ENCODE measurements at regions not wholly inside any gene's neighbourhood (a gene's known extent, or its start where the extent isn't known, plus 50 kb on each side); places are given as distances from the start of the nearest gene placed in this dataset.

DNA sequence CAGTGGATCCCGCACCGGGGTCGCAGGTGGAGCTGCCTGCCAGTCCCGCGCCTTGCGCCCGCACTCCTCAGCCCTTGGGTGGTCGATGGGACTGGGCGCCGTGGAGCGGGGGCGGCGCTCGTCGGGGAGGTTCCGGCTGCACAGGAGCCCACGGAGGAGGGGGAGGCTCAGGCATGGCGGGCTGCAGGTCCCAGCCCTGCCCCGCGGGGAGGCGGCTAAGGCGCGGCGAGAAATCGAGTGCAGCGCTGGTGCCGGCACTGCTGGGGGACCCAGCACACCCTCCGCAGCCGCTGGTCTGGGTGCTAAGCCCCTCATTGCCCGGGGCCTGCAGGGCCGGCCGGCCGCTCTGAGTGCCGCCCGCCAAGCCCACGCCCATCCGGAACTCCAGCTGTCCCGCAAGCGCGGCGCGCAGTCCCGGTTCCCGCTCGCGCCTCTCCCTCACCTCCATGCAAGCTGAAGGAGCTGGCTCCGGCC lies 120.6 kb upstream of the MEF2C start:
- DNase-seq, result no peak

DNA sequence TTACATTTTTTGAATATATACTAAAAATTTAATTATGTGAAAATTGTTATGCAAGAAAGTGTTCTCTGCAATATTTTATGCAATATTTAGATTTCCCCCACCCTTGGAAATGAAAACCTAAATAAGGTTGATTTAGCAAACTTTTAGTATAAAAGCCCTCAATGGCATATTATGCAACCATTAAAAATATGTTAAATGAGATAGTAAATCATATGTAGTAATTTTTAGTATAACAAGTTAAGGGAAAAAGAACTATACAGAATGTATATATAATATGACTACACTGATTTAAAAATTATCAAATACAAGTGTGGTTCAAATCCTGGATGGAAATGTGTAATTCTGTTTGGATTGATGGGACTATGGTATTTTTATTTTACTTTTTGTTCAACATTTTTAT lies 116.9 kb upstream of the MEF2C start:
- no peak for DNase-seq

DNA sequence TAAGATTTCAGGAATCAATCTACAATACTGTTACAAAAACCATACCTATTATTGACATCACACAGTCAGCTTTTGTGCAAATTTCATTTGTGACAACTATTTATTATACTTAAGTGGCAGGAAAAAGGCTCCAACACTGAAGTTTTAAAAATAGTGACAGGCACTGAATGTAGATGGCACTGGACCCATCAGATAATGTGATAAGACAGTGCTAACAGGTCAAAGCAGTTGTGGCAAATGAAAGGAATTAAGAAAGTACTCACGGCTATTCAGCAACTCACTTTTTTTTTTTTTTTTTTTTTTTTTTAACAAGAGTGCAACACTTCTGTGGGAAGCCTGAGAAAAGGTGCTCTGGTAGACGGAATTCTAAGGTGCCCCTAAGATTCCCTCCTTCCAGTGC lies 115.0 kb upstream of the MEF2C start:
- no peak for DNase-seq

DNA sequence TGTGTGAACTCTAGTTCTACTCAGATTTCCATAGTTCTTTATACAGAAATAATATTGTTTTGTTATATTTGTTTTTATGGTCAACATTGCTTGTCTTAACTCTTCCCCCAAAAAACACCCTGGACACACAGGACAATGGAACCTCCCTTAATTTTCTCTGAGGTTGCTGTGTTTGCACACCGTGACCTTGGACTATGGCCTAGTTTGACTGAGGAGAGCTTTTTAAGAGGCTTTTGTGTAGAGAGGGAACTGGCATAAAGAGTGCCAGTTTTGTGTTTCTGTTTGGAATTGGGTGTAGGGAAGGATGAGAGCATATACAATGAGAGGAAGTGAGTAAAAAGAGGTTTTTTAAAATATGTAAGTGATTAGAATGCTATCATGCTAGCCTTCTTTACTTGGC lies 101.1 kb upstream of the MEF2C start:
- DNase-seq, result no peak

DNA sequence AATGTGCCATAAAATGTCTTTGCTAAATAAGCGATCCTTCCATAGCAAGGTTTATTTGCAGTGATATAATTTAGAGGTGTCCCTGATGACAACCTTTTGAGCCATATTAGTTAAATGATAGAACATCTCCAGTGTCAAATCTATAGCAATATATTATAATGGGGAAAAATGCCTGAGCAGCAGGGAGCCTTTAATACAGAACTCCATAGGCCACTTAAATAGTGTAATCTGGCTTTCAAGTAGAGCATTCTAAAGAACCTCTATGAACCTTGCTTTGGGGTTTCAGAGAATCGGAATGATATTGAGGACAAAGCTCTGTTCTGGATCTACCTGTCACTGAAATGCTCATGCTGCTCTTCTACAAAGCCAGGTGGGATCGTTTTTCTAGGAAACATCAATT lies 96.7 kb upstream of the MEF2C start:
- DNase-seq, result no peak

DNA sequence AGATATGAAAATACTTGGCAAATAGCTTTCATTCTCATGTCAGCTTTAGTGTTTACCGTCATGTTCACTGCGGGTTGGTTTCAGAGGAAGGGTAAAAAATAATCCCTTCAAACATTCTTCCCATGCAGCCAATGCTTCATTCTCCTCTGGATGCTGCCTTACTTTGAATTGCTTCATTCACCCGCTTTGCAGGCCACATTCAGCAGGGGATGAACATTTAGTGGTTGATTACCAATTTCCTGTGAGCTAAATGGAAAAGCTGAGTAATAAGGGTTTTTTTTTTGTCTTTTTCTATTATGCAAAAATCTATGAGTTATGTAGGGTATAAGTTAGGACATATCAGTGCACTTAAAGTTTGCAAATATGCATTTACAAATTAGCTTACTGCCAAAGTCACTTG lies 96.3 kb upstream of the MEF2C start:
- DNase-seq, result no peak

DNA sequence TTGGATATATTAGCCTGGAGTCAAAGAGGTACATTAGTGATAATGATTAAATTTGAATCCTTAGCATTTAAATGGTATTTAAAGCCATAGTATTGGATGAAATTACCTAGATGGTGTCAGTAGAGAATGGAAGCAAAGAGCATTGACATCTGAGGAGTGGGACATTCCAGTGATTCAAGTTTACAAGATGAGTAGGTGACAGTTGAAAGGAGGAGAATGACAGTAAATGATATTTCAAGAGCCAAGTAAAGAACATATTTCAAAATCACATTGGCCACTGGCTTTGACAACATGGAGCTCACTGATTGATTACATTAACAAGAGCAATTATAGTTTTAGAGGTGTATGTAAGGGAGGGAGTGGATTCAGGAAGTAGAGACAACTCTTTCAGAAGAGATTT lies 93.9 kb upstream of the MEF2C start:
- DNase-seq, result no peak

DNA sequence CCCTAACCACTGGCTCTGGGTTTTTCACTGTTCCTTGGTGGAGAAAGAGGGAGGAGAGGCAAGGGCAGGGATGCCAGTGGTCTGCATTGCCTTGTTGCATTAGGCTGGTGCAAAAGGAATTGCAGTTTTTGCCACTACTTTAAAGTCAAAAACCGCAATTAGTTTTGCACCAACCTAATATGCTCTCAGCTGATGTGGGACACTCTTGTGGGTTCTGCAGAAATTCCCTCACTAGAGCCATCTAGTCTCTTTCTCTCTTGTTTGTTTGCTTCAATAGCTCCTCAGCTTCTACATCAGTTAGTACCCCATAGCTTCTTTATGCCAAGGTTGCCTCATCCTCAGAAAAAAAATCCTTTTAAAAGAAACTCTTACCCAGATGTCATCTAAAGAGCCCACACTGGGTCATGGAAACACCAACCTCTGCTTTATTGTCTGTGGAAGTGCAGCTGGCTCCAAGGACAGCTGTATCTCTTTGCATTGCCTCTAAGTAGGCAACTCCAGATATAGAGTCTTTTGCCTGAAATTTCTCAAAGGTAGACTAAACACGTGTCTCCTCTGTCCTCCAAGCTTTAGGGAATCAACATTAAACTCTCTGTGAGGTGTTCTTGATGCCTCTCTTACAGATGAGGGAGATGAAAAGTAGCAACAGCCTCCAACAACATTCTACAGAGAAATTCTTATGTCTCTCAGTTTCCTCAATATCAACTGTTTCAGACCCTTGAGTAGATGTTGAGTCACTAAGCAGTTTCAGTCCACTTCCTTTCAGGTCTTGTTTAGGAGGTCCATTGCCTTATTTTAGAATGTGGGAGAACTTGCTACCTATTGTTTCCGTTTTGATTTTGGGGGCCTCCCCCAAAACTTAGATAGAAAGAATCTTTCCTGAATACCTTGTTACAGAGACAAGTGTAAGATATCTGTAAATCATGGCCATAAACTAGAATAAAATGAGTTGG lies 84.9 kb upstream of the MEF2C start:
- no peak for DNase-seq

DNA sequence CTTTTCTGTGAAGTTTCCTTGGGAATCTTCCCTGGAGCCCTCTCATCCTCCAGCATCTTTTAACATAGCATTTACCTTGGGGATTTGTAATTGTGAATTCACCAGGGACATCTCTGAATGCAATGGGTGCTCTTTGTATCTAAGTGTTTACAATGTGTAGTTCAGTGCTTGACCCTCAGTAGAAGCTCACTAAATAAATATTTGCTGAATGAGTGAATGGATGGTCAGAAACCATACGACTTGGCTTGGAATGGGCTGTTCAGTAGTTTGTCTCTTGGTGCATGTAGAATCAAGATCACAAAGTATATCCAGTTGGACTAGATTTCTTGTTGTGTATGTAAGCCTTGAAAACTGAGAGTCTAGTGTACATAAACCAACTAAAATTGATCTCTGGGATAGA lies 81.8 kb upstream of the MEF2C start:
- no peak for DNase-seq

DNA sequence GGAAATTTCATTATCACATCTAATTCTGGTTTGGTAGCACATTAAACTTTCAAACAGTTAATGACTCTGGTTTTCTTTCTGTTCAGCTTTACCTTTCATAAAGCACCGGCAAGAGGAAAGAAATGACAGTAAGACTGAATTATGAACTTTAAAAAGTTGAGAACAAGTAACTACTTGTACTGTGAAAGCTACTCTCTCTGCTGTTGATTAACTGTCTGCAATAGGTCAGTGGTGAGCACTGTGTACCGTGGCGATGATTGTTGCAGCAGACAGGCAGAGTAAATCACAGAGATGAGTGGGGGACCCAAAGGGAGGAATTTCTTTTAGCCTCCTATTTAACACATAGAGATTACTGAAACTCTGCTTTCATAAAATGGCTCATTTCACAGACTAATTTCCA lies 74.0 kb upstream of the MEF2C start:
- no peak for DNase-seq

DNA sequence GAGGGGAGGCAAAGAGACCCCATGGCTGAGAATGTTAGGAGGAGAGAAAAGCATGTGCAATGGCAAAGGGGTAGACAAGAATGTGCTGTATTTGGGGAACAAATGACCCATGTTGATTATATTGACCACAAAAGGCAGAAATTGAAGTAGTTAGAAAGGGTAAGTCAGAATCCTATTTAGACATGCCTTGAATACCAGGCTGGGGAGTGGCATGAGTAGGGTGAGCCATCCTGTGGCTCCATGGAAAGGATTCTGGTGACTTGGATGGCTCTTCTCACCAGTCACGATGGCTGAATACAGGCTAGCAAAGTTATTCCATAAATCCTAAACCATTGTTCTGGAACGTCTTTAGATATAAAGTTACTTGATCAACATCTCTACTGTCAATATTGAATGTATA lies 73.4 kb upstream of the MEF2C start:
- no peak for DNase-seq

DNA sequence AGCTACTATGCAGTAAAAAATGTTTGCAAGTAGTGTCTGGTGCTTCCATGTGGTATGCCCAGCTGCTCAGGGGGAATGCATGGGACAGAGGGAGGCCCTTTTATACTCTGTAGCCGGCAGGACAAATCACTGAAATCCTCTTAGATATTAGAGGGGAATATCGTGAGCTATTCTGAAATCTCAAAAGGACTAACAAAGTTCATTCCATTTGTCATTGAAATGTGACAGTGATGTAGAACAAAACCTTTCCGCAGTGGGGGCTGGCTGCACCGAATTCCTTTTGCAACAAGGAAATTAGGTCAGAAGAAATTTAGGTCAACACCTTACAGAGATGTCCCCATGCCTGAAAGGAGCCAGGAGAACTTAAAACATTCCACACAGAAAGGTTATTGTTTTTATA lies 72.4 kb upstream of the MEF2C start:
- DNase-seq, result no peak

DNA sequence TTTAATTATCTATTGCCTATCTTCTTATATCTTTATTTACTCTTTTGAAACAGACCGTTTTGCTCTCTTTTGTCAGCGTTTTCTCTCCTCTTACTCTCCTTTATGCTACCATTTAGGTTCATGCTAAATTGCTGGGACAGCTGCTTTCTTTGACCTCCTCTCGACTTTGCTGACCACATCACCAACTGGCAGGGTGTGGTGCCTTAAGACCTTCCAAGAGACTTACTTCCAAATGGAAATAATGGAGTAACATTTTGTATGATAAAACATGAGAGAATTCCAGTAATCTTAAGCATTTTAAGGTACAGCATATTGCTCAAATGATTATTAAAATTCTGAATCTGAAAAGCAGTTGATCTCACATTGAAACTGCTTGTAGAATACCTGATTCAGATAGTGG lies 71.5 kb upstream of the MEF2C start:
- DNase-seq, result no peak

DNA sequence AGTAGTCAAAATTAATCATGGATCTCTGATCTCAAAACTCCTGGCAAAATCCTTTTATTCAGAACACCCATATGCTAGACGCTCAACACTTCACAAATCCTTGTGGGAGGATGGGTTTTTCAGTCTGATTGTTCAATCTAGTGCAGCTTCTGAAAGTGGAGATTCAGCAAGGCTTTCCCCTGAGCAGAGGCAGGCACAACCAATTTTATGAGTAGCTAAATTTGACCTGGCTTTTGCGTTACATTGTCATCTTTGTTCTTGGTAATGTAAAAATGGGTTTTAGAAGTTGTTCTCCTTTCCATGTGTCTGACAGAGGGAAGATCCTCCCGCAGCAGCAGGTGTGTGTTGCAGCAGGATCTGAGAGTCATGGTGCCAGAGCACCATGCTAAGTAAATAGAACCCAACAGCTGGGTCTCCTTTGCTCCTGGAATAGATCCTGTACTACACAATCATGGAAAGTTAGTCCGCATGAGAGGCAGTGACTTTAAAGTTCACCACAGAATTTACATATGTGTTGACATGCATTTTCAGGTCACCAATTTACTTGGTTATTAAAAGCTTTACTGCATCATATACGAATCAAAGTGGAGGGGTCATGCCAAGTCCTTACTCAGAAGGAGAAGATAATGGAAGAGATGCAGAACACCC lies 70.1 kb upstream of the MEF2C start:
- DNase-seq, result no peak

DNA sequence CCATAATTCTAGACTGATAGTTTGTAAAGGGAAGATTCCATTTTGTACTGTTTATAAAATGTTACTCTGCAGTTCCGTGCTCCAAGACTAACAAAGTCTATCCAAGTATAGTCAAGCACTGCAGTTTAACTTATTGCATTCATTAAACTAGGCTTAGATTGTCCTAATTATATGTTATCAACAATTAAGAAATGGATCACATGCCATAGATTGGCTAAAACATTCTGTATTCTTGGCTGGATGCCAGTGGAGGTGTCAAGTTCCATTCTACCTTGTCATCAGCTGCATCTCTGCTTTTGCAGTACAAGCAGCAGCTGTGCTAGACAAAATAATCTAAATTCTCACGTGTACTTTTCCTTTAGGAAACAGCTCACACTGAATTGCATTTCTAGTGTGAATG lies 69.4 kb upstream of the MEF2C start:
- no peak for DNase-seq

DNA sequence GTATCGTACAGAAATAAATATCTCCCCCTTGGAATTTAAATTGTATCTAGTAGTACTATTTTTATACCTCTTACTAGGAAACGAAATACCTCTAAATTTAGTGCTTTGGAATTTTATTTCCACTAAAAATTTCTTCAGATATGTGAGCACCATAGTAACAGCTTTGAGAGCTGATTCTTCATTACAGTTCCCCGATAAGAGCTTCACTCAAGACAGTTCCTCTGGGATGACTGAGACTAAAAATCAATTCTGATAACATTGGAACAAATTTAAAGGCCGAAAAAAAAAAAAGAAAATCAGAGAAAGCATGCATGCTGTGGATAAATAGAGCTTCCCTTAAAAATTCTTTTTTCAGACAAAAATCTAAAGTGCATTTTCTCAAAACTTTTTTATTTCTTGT lies 68.5 kb upstream of the MEF2C start:
- no peak for DNase-seq

DNA sequence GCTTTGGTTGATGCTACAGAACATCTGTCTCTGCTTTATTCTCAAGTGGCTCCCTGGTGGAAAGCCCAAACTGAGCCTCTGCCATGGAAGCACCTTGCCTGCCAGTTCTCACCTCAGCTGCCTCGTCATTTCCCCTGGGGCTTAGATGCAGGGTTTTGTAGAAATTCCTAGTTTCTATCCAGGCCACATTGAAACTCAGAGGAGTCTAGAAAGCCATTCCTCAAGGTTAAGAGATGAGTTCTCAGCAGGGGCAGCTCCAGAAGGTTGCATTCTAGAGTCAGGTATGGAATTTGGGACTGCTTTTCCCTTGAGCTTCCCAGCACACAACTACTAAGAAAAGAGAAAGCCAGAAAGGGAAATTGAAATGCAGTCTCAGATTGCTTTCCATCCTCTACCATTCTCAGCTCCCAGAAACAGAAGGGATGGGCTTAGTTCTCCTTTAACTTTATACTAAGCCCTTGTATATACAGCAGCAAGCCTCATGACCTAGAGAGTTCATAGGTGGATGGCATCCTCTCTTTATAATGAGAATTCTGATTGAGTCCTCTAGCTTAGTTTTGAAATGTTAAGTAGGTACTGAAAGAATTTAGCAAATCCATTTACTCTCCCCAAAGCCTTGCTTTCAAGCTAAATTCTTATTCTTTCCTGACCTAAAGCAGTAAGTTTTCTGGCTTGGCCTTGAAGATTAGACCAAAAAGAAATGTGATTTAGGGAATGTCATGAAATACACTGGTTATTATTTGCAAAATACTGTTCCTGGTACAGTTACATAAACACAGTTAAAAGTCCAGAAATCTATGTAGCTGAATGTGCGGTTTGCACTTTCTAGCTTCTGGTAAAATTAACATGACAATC lies 66.0 kb upstream of the MEF2C start:
- no peak for DNase-seq

DNA sequence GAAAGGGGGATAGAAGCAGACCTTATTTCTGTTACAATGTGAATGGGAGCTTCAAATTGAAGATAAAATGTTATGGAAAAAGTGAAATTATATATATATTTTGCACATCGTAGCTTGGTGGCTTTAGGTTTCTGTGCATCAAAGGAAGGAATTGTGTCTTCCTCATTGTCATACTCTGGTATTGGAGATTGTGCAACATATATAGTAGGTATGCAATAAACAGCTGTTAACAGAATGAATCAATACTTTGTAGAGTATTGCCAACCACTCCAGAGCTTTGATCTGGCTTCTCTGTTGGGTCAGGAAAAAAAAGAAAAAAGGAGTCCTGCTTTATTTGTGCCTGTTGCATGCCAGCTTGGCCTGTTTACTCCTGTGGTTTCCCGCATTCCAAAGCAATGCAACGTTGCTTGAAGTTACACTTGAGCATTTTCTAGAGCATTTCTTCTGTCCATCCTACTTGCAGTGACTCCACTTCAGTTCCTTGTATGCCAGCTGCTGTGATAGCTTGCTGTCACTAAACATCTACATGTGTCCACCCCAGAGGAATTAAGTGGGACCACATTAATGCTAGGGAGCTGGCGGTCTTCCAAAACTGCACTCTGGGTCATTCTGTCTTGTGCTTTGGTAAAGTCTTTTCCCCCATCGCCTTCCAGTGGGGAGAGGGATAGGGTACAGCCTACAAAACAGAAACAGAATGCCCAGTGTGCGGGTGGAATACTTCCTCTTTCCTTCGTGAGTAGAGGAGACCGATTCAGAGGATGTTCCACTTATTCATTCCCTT lies 62.0 kb upstream of the MEF2C start:
- DNase-seq, result no peak

DNA sequence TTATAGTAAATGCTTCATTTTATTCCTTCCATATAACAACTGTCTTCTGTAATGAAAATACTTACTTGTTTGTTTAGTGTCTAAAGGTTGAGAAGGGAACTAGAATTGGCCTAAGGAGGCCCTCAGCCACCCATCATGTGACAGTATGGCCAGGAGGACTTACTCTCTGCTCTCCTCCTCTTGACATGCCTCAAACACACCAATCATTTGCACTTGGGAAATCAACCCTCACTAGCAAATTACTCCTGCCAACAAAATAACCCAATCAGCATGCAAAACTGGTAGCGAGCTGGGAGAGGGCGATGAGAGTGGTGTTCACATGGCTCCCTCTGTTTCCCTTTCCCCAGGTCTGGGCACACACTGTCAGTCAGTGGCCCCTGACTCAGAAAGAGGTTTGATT lies 58.6 kb upstream of the MEF2C start:
- no peak for DNase-seq

DNA sequence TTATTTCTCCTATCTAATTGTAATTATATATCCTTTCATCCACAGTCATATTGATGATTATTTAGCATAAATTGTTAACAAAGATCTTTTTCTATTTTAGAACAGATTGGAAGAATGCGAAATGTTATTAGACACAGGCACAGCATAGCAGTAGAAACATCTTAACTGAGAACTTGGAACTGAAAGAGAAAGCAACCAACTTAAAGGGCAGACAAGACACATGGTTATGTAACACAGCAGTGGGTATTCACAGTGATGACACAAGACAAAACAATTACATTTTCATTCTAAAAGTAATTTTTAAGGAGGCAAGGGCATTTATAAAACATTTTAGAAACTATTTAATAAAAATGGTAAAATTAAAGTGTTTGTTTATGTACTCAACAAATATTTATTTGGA lies 57.7 kb upstream of the MEF2C start:
- no peak for DNase-seq

DNA sequence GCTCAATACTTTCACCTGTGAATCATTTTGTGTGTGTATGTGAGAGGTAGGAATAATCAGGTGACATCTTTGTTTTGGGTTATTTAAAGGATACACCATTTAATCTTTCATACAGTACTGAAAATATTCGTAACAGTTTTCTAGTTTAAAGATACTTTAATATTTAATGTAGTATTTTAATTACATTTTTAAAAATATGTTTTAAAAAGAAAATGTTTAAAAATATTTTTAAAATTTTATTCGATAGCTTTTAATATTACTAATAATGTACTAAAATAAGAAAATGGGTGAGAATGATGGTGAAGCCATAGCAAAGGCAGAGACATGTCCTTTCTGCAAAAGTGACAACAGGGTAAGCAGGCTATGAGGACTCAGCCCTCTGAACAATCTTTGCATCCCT lies 56.3 kb upstream of the MEF2C start:
- DNase-seq, result no peak

DNA sequence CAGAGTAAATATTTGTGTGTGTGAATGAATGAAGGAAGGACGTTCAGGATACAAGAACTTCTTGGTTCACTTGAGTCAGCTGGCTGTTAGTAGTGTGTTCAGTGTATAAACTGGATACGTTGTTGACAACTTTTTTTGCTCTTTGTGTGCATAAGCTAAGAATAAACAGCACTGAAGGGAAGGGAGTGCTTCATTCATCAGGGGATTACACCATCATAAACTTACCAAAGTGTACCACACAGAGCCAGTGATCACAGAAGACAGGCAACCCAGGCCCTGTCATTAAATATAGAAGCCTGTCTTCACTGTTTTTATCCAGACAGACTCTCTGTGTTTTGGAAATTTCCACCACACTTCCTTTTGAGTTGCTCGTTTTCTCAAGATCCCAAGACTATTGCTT lies 55.5 kb upstream of the MEF2C start:
- no peak for DNase-seq

DNA sequence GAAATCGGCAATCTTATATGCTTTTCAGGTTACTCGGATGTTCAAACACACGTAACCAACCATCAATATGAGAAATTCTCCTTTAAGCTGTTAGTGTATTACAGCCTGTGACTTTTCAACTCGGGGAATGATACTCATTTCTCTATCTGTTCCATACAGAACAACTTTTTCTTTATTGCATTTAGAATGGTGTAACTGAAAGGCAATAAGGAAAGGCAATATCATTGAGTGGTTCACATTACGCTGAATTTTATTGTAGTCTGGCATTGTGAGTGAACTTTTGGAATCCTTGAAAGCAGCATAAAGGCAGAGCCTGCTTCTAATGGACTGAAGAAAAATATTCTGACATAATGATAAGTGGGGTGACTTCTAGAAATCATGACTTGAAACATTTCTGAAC lies 54.4 kb upstream of the MEF2C start:
- no peak for DNase-seq

Data from activated CD4-positive, CD25-positive, alpha-beta regulatory T cell treated with anti-CD3 and anti-CD28 coated beads, Interleukin-2, amount 50 U/mL, for 72 hours (primary cell).